Retina (tissue), 1 donor: ENCODE measurements at regions not wholly inside any gene's neighbourhood (a gene's known extent, or its start where the extent isn't known, plus 50 kb on each side); places are given as distances from the start of the nearest gene placed in this dataset.
A peak's percentile ranks its signal among the peaks of the same experiment; 100 is the strongest.

Source experiments
- DNase-seq: peaks from one replicate; pipeline ENCODE4 v3.0.0-alpha.2; 2016

DNA sequence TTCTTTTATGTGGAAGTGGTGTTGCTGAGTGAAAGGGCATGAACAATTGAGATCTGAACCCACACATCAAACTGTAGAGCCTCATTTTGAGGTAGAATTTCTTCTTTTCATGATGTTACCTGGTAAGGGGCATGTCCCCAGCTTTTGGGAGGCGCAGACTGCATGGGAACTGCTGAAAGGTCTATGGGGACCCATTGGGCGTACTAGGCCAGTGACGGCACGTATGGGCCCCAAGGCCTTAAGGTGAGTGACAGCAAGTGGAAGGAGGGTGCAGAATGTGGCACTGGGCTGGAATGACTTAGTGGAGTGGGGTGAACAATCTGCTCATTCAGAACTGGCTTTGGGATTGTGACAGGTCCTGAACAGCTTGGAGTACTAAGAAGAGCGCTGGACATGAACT, 123.6 kb upstream of the RGMA start:
- no peak for DNase-seq

DNA sequence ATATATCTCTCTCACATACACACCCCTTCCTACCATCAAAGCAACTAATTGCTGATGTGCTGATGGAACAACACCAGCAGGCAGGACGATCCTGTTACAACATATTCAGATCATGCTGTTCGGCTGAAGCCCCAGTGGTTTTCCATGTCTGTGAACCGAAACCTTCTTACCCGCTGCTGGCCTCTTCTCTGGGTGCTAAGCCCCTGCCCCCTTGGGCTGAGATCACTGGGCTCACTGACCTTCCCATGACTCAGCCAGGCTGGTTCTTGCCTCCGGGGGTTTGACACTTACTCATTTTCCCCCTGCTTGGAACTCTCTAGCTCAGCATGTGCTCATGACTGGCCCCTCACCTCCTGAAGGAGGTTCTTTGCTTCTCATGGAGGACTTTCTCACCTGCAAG, 122.0 kb upstream of the RGMA start:
- no peak for DNase-seq

DNA sequence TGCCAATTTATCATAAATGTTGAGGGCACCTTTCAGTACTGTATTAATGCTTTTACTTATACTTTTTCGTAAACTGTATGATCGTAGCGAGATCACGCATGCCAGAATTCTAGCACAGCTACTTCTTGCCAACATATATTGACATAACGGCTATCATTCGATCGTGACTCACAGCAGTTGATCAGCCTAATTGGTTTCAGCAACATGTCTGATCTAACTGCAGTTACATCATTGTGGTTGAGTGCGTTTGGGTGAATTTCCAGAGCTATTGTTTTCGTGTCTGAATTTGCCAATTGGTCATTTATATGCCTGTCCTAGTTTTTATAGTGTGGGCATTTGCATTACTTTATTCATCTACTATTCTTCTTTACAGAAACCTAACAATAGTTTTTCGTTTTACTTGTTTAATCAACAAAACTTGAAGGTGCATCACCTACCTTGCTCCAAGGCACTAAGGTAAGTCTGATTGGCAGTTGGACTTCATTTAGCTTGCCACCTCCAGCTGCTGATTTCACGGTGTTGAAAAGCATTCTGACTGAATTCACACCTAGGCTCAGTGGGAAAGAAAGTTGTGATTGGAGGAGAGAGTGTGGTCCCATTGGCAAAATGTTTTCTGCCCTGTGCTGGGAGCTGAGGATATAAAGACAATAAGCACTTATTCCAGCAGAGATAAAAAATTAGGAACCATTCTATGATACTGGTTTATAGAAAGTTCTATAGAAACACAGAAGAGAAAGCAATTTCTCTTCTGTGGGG, 120.9 kb upstream of the RGMA start:
- DNase-seq: no peak

DNA sequence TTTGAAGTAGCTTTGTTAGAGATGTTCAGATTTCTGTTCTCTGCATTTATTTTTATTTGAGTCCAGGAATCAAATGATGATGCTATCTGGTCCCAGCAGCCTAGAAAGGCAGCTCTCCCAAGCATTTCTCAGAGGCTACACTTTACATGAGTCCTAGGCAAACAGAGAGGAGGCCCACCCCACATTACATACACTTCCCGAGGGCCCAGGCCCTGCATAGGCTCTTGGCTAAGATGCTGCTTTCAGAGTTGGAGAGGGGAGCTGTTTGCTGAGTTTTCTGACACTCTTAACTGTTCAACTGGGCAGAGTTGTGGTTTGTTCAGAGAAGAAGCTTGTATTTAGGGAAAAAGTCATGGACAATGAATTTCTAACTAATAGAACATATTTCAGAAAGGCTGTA, 117.9 kb upstream of the RGMA start:
- DNase-seq: no peak

DNA sequence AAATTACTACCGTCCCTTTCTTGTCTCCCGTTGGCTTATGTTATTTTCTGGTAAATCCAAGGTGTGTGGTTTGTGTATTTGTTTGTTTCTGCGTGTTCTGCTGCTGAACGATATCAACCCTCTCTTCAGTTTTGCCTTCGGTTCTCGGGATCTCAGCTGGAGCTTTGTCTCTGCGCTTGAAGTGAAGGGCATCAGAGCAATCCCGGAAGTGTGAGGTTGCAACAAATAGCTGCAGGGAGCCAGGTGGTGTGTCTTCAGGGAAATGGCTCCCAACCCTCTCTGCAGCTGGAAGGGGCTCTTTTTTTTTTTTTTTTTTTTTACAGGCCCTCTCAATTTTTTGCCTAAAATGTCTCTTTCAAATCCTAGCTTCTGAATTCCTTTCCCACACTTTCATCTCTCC, 116.4 kb upstream of the RGMA start:
- DNase-seq: no peak

DNA sequence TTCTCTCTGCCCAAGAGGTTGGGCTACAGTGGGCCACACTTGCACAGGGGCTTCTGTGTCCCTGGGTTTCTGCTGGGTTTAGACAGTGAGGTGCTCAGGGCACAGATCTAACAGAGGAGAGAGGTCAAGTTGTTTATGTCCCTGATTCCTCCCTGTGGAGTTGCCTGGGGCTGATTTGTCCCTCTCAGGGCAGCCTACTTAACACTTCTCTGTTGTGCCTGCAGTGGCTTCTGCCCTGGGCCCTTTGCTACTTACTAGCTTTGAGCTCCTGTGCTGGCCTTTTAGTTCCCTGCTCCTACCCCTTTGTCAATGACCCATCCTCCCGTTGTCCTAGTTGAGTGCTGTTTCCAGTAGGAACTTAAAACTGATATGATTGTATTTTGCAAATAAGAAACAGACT, 114.0 kb upstream of the RGMA start:
- no peak for DNase-seq

DNA sequence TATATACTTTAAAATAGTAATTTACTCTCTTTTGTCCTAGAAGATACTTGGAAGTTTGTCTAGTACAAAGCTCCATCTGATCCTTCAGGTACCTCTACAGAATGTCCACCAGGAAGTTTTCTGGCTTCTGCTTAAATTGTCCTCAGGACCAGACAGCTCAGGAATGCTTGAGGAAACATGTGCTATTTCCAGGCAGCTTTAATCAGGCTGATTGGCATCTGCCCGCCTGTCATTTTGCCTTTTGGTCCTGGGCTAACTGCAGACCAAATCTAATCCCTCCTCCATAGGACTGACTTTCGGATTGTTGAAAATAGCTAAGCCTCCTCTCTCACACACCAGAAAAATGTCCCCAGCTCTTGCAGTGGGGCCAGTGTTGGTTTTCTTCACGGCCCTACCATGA, 113.4 kb upstream of the RGMA start:
- no peak for DNase-seq

DNA sequence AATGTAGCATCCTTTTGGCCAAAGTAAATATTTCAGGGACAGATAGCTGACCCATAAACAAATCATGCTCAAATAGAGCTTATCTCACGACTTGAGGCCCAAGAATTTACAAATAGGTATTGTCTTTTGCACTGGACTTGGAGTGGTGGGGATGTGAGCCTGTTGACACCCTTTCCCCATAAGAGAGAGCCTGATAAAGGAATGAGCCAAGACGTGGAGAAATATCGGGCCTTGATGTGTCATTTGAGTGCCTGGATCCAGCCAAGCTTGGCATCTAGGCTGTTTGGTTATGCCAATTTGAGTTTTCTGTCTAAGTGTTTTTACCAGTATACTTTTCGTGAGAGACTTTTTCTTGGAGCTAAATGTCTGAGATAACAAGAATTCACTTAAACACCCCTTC, 112.9 kb upstream of the RGMA start:
- DNase-seq: no peak

DNA sequence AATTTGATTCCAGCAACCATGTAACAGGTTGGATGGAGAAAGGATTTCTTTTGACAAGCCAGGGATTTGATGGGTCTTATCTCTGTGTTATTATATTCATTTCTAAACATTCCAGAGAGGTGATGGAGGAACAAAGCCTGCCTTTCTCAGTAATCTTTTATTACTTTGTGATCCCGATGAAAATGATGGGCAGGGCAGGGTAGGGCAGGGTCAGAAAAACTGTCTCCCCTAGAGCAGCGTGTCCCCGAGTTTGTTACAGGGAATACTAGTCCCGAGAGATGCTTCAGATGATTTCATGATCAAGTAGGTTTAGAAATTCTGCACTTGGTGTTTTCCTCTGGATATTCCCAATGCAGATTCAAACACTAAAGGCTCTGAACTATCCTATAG, 111.8 kb upstream of the RGMA start:
- DNase-seq: no peak

DNA sequence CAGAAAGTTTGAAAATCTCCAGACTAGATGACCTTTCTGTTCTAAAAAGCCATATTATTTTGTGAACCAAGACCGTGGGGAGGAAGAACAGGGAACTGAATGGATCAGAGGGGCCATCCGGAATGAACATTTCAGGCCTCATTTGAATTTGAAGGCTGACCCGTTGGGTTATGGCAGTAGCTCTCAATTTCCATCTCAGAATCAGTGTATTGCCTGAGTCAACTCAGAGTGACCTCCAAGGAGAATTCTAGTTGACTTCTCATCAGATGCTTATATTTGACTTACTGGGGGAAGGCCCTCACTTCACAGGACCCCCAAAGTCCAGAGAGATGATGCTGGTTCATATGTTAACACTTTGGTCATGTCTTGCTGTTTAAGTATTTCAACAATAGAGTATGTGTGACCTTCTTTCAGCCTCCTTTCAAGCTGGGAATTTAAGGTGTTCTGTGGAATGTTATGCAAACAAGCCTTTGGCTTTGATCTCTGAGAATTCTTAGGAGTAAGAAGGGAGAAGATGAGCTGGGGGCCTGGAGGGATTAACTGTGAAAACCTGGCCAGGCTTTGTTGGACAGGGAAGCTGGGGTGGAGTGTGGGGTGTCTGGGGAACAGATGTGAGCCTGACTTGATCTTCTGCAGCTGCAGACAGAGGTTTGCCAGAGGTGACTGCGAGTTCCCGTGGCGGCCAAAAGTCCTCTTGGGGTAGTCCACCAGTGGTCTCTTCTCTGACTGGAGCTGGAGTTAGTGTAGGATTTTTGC, 111.2 kb upstream of the RGMA start:
- DNase-seq: no peak

DNA sequence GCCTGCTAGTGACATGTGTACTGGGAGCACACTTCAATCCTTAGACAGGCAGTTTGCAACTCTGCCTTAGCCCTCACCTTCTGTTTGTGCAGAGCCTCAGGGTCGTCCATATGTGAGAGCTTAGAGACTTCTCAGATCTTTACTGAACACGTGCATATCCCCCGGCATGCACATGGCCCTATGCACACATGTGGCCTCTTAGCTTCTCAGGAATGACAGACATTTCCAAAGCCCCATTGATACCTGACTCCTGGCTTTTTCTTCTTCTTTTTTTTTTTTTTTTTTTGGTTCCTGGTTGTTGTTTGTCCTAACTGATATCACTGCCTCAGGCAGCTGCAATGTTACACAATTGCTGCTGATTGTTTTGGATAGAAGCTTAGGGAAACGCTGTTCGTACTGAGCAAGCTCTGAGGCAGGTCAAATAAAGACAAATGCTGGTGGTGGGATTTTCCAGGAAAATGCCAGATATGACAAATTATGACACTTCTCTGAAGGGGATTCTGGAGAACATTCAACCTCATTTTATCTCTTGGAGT, 107.2 kb upstream of the RGMA start:
- no peak for DNase-seq

DNA sequence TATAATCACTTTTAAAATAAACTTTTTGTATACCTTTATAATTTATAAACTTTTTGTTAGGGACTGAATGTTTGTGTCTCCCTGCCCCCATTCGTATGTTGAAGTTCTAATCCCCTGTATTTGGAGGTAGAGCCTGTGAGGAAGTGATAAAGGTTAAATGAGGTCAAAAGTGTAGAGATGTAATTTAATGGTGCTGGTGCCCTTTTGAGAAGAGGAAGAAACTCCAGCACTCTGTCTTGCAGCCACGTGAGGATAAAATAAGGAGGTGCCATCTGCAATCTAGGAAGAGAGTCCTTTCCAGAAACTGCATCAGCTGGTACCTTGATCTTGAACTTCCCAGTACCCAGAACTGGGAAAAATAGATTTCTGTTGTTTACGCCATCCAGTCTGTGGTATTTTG, 106.1 kb upstream of the RGMA start:
- DNase-seq: no peak

DNA sequence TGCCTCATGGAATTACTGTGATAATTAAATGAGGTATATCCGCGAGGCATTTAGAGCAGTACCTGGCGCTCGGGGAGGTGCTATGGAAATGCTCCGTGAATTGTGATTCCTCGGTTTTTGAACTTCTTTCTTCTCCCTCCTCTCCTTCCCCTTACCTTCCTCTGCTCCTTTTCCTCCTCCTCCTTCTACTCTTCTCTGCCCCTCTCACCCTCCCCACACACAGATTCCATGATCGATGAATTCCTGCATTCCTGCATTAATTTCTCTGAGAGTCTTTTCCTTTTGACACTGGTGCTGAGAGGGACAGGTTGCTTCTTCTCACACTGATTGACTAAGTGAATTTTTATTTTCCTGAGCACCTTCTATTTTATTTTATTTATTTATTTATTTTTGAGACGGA, 101.2 kb upstream of the RGMA start:
- no peak for DNase-seq

DNA sequence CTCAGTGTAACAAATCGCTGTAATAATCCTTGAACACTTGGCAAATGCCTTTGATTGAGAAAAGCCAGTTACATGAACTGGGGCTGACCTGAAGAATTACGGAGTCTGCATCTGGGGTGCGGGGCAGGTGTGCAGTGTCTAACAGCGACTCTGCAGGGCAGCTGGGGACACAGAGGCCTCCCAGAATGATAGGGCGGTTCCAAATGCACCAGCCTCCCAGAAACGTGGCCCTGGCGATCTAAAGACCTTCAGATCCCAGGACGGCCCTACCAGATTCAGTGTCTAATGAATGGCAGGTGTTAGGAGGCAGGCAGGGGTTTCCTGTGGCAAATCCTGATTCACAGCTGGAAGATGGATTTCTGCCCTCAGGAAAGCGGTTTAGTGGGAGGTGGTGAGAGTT, 100.5 kb upstream of the RGMA start:
- DNase-seq: no peak

DNA sequence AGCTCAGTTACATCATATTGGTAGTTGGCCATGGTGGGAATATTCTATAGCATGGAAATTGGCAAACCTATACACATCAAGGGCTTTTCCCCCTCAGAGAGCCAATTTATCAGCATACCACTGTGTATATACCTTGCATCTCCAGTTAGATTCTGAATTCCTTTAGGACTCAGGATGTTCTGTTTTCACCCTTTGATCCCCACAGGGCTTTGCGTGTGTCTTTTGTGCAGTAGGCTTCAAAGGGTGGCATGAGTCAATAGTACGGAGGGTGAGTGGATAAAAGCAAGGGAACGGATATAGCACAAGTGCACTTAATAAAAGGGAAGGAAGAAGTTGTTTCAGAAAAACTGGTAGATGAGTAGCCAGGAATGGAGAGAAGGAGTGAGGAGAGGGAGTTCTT, 99.2 kb upstream of the RGMA start:
- no peak for DNase-seq

DNA sequence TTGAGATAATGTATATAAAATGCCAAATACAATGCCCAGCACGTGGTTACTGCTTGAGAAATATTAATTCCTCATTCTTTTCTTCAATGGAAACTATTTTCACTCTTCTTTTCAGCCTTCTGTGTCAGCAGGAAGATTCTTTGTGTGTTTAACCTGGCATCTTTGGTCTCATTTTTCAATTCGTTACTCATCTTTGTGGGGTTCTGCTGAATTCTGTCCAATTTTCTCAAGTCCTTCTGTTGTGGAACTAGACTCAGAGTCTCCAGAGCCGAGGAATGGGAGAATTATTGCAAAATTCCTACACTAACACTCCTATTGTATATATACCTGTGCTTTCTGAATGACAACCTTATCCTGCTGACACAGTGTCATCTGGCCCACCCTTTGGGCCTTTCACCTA, 96.8 kb upstream of the RGMA start:
- DNase-seq: no peak

DNA sequence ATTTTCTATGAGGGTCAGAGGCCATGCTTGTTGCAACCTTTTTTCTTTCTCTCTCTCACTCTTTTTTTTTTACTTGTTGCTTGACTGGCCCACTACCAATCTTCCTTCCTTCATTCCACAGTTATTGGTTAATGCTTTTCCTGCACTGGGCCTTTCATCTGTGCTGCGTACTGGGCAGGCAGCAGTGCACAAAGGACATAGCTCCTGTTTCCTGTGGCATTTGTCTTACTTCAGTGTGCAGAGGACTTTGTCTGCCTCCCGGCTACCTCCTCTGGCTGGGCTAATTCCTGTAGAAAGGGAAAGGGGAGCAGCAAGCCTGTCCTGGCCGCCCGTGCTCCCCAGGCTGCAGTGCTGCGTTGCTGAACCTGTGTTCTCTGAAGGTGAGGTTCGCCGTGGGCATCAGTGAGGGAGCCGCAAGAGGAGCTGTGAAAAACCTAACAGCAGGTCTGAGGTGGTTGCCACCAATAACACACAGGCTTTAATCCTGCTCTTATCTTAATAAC, 93.7 kb upstream of the RGMA start:
- no peak for DNase-seq

DNA sequence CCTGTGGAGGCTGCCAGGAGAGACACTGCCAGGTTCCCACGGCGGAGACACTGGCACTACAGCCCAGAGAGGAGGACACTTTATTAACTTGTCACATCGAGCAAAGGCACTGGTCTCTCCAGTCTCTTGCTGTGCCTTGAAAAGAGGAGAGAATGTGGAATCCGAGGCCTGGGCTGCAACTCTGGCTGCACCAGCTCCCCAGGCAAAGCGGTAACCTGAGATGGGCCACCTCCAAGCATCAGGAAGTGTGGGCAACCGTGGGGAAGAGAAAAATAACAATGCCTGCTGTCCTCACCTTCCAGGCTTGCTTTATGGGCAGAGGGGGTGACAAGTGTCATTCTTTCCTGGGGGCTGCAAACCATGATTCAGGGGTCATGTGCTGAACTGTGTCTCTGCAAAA, 91.6 kb upstream of the RGMA start:
- no peak for DNase-seq

DNA sequence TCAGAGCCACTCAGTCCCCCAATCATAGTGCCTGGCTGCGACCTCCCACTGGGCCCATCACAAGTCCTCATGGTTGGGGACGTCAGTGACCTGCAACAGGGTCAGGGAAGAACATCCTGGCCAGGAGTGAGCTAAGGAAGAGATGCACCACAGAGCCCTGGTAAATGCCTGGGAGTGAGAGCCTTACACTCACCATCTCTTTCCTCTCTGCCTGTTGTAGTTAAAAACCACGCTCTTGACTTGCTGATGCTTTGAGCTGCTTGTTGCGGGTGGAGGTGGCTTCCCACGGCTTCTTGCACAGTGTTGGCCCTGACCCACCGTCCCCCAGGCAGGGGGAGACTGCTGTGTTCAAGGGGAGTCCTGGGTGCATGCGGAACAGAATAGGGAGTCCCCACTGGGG, 91.1 kb upstream of the RGMA start:
- DNase-seq: no peak

DNA sequence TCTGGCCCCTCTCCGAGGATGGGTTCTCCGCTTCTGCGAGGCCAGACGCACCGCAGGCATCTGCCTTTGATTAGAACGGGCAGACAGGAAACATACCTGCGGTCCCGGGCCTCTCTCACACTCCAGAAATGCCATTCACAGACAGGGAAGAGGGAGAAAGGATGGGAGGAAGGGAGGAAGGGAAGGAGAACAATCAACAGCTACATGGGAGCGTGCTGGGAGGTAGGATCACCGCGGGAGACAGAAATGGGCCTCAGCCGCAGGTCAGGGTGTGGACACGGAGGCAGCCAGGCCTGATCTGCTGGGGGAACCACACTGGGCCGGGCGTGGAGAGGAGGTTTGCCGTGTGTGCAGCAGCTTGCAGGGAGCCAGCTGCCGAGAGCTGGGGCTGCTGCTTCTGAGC, 90.7 kb upstream of the RGMA start:
- DNase-seq: peak; percentile 41

DNA sequence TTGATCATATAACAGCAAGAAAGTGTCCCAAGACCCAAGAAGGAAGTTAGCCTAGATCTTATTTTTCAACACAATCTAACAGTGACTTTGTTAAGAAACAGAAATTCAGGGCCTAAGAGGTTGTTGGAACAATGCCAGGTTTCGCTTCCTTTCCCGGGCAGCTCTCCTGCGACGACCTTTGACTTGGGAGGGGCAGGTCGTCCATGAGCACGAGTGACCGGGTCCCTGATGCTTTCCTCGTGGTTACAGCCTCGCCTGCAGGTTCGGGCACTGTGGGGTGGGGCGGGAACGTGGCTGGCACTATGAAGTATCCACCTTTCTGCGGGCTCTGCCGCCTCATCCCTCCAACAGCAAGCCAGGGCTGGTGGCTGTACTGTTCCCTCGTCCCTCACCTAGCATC, 90.1 kb upstream of the RGMA start:
- DNase-seq: no peak

DNA sequence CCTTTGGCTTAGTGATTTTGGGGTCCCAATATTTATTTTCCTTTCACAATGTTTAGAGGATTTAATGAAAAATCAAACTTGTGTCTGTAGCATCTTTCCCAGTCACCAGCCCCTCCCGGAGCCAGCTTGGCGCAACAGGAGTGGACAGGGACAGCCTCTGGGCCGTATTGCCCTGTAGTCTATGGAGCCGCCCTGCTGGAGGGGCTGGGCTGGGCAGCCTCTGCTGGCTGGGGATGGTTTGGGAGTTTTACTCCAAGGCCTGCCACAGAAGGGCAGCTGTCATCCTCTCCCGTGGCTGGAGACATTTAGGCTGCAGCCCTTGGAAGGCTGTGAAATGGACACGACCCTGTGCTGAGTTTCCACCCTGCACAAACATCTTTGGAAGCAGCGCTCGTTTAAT, 89.4 kb upstream of the RGMA start:
- no peak for DNase-seq

DNA sequence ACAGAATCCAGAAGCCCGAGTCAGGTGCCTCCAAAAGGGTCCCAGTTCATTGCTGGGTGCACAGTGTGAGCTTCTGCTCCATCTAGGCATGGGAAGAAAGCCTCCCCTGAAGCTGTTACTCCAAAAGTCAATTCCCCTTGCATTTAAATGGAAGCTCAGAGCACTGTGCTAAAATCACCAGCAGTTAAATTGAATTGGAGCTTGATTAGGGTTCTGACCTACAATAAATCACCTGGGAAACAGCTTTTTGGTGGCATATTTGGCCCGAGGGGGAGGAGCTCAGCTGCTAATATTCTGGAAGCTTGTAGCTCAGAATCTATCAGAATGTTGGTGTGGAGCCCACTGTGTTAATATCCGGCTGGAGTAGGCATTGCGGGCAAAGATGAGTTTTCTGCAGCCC, 87.1 kb upstream of the RGMA start:
- DNase-seq: no peak

DNA sequence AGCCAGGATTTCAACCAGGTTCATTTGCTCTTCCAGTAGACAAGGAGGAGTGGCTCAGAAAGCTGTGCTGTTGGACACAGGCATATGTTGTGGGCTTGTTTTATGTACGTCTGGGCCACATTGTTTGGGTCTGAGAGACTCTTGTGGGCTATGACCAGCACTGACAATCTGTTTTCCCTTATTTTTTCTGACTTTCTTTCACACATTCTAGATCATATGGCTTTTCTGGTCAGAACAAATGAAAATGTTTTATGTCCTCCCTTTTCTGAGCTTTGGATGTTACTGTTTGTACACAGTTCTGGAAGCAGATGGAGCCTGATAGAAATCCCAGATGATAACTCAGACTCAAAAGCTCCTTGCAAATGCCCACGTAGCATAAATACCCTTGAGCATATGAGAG, 85.8 kb upstream of the RGMA start:
- DNase-seq: no peak

DNA sequence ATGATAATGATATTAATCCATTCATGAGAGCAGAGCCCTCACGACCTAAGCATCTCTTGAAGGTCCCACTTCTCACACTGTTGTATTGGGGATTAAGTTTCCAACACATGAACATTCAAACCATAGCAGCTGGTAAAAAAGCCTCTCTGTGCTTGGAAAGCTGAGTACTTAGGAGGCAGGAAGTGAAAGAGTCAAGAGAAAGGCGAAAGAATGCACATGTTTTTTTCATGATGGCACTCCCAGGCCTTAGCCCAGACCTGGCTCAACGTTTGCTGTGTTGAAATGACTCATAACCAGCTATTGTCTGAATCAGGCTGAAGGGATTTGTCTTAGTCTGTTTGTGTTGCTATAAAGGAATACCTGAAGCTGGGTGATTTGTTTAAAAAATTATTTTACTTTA, 84.4 kb upstream of the RGMA start:
- DNase-seq: no peak
